ENCODE measurements at regions not wholly inside any gene's neighbourhood (a gene's known extent, or its start where the extent isn't known, plus 50 kb on each side); places are given as distances from the start of the nearest gene placed in this dataset.

DNA sequence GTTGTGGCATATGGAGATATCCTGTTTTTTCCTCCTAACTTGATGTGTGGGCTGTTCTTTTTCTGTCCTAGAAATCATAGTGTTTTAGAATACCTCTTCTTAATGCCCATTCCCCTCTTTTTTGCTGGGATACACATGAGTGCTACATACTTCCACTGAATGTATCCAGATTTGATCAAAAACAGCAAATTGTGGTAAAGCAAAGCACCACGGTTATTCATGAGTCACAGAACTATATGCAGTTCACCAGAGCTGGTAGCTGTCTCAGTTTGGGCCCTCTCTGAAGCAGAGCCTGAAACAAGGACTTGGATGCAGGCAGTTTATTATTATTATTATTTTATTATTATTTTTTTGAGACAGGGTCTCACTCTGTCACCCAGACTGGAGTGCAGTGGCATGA is 69.9 kb upstream of the CTLA4 start:
- H3K27ac Mint-ChIP-seq (ENCODE audit: unreplicated experiment): no peak overlapping the region
- BruUV-seq (replicated peaks): no TSS peak
- no peaks in the 10 kb centered on the region for H3K36me3 Mint-ChIP-seq (ENCODE audit: insufficient read depth, unreplicated experiment)
- no peaks in the 10 kb centered on the region for H3K27me3 Mint-ChIP-seq (ENCODE audit: unreplicated experiment)
- intact Hi-C loops (cut with micrococcal nuclease; ENCODE audit: unreplicated experiment): no loop called here
- H3K4me3 Mint-ChIP-seq (ENCODE audit: low read depth, unreplicated experiment): no peak overlapping the region
- no peaks in the 10 kb centered on the region for H3K9me3 Mint-ChIP-seq (ENCODE audit: low read depth, unreplicated experiment)
- H3K4me1 Mint-ChIP-seq (ENCODE audit: low read depth, unreplicated experiment): peaks cover 2% of the 10 kb centered on the region
- DNase-seq: no peak
- CTCF ChIA-PET: no interaction called here
- TF ChIP-seq, protein P1, sequence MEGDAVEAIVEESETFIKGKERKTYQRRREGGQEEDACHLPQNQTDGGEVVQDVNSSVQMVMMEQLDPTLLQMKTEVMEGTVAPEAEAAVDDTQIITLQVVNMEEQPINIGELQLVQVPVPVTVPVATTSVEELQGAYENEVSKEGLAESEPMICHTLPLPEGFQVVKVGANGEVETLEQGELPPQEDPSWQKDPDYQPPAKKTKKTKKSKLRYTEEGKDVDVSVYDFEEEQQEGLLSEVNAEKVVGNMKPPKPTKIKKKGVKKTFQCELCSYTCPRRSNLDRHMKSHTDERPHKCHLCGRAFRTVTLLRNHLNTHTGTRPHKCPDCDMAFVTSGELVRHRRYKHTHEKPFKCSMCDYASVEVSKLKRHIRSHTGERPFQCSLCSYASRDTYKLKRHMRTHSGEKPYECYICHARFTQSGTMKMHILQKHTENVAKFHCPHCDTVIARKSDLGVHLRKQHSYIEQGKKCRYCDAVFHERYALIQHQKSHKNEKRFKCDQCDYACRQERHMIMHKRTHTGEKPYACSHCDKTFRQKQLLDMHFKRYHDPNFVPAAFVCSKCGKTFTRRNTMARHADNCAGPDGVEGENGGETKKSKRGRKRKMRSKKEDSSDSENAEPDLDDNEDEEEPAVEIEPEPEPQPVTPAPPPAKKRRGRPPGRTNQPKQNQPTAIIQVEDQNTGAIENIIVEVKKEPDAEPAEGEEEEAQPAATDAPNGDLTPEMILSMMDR (IDR thresholded peaks at IDR 0.05; ENCODE audit: unreplicated experiment): no peak

DNA sequence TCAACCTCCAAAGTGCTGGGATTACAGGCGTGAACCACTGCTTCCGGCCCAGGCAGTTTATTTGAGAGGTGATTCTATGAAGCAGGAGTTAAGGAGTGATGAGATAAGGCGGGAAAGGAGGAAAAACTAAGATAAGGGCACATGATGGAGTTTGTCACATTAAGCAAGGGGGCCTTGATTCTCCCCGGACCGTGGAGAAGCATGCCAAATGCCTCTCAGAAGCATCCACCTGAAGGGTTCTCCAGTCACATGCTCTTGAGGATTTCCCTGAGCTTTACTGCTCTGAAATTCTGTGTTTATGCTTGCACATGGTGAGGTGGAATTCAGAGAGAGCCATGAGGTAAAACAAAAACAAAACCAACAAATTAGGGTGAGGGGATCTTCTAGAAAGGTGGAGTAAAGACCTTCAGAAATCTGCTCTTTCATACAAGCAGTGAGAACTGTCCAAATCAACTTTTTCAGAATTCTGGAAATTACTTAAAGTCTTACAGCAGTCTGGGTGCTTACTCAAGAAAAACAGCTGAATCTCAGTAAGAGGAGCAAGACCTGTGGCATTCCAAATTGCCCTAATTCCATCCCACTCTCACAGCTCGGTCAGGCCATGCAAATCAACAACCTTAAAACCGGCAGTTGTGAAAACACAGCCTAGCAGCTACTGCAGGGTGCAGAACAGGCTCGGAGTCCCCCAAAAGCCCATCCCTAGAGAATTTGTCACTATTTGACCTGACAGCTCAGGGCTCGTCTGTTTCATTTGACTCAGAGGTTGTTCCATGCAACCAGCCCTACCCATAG is 69.1 kb upstream of the CTLA4 start:
- no TSS peak for BruUV-seq (replicated peaks)
- H3K4me1 Mint-ChIP-seq (ENCODE audit: low read depth, unreplicated experiment): peaks cover 10% of the 10 kb centered on the region
- H3K9me3 Mint-ChIP-seq (ENCODE audit: low read depth, unreplicated experiment): no peaks in the 10 kb centered on the region
- TF ChIP-seq, protein P1 (IDR thresholded peaks at IDR 0.05; ENCODE audit: unreplicated experiment): no peak
- intact Hi-C loops (cut with micrococcal nuclease; ENCODE audit: unreplicated experiment): no loop called here
- no peak overlapping the region for H3K4me3 Mint-ChIP-seq (ENCODE audit: low read depth, unreplicated experiment)
- CTCF ChIA-PET: no interaction called here
- H3K27ac Mint-ChIP-seq (ENCODE audit: unreplicated experiment): no peak overlapping the region
- no peaks in the 10 kb centered on the region for H3K27me3 Mint-ChIP-seq (ENCODE audit: unreplicated experiment)
- no peak for DNase-seq
- H3K36me3 Mint-ChIP-seq (ENCODE audit: insufficient read depth, unreplicated experiment): no peaks in the 10 kb centered on the region

DNA sequence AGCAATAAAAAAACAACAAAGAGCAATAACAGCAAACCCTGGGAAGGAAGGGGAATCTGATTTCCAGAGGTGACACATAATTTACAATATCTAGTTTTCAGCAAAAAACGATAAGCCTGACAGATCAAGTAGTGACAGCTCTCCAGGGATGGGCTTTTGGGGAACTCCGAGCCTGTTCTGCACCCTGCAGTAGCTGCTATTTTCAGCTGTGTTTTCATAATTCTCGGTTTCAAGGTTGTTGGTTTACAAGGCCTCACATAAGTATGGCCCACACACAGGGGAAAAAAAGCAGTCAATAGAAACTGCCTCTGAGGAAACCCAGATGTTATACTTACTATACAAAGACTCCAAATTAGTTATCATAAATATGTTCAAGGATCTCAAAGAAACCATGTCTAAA is 67.7 kb upstream of the CTLA4 start:
- CTCF ChIA-PET: interaction anchor here (0.6 kb wide), 1 partner anchor 46 kb away, joined by 4 read pairs; no protein-coding TSS in a partner anchor
- no peak overlapping the region for H3K4me3 Mint-ChIP-seq (ENCODE audit: low read depth, unreplicated experiment)
- intact Hi-C loops (cut with micrococcal nuclease; ENCODE audit: unreplicated experiment): no loop called here
- no peaks in the 10 kb centered on the region for H3K27me3 Mint-ChIP-seq (ENCODE audit: unreplicated experiment)
- no peak for DNase-seq
- H3K4me1 Mint-ChIP-seq (ENCODE audit: low read depth, unreplicated experiment): peaks cover 24% of the 10 kb centered on the region
- no peaks in the 10 kb centered on the region for H3K9me3 Mint-ChIP-seq (ENCODE audit: low read depth, unreplicated experiment)
- no TSS peak for BruUV-seq (replicated peaks)
- no peak overlapping the region for H3K27ac Mint-ChIP-seq (ENCODE audit: unreplicated experiment)
- TF ChIP-seq, protein P1 (IDR thresholded peaks at IDR 0.05; ENCODE audit: unreplicated experiment): no peak
- H3K36me3 Mint-ChIP-seq (ENCODE audit: insufficient read depth, unreplicated experiment): no peaks in the 10 kb centered on the region

DNA sequence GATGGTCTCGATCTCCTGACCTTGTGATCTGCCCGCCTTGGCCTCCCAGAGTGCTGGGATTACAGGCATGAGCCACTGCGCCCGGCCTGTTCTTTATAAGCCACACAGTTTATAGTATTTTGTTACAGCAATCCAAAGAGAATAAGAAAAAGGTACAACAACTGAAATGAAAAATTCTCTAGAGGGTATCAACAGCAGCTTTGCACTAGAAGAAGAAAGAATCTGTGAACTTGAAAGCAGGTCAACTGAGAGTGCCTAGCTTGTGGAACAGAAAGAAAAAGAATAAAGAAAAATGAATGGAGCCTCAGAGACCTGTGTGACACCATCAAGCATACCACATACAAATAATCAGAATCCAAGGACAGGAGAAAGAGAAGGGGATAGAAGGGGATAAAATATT is 66.8 kb upstream of the CTLA4 start:
- H3K27ac Mint-ChIP-seq (ENCODE audit: unreplicated experiment): no peak overlapping the region
- H3K4me1 Mint-ChIP-seq (ENCODE audit: low read depth, unreplicated experiment): peaks cover 30% of the 10 kb centered on the region
- DNase-seq: no peak

More for the DNA sequence above, 66.8 kb upstream of the CTLA4 start:
- Mint-ChIP-seq H3K9me3 (ENCODE audit: low read depth, unreplicated experiment) (no peaks in the 10 kb centered on the region), H3K27me3 (ENCODE audit: unreplicated experiment) (no peaks in the 10 kb centered on the region), H3K36me3 (ENCODE audit: insufficient read depth, unreplicated experiment) (no peaks in the 10 kb centered on the region), H3K4me3 (ENCODE audit: low read depth, unreplicated experiment) (no peak overlapping the region)
- TF ChIP-seq, protein P1 (IDR thresholded peaks at IDR 0.05; ENCODE audit: unreplicated experiment): no peak
- CTCF ChIA-PET: no interaction called here
- intact Hi-C loops (cut with micrococcal nuclease; ENCODE audit: unreplicated experiment): no loop called here
- no TSS peak for BruUV-seq (replicated peaks)
